OCI-LY3 (cell line): ENCODE measurements at regions not wholly inside any gene's neighbourhood (a gene's known extent, or its start where the extent isn't known, plus 50 kb on each side); places are given as distances from the start of the nearest gene placed in this dataset.

Experiments
- CTCF ChIP-seq: fragments of 200-600, 300-600 bp; sonication (generic); IDR thresholded peaks from 2 replicates; pipeline ENCODE4 v1.5.1; 2014; ENCODE audit warnings: antibody characterized with exemption, low read length, low read depth
- EZH2phosphoT487 ChIP-seq: fragments of 200-600 bp; shearing (Covaris generic); IDR thresholded peaks from 2 replicates; pipeline ENCODE4 v1.6.1; 2018; ENCODE audit warnings: antibody characterized with exemption, mixed run types, low read depth

- TF ChIP-seq CTCF (no peak), EZH2phosphoT487 (no peak)
Observed at GRCh38 chr15:81475926-81476325, 101.9 kb upstream of the TMC3 start.
